Skeletal muscle tissue (tissue), 3 donors: ENCODE measurements at regions not wholly inside any gene's neighbourhood (a gene's known extent, or its start where the extent isn't known, plus 50 kb on each side); places are given as distances from the start of the nearest gene placed in this dataset.
"Not testable (repeated sequence)": the region's sequence is repeated elsewhere in the genome, so short reads cannot be mapped to it uniquely, and the experiment has no call there.

Source experiments
- H3K27ac ChIP-seq: one replicate; pipeline ENCODE4 v1.7.0; 2013; ENCODE audit warnings: mild to moderate bottlenecking, low read depth, low read length, inconsistent platforms
- H3K27me3 ChIP-seq, 3 donors: one replicate each; pipeline ENCODE4 v1.7.0; 2013; ENCODE audit warnings: low read length in 3 of 3; ENCODE audit not compliant: control insufficient read depth in 3 of 3, insufficient read depth in 3 of 3
- H3K36me3 ChIP-seq, 3 donors: one replicate each; pipeline ENCODE4 v1.7.0; 2013; ENCODE audit warnings: low read length in 3 of 3; ENCODE audit not compliant: control insufficient read depth in 3 of 3, insufficient read depth in 3 of 3
- H3K4me1 ChIP-seq, 3 donors: one replicate each; pipeline ENCODE4 v1.7.0; 2013; ENCODE audit warnings: low read length in 3 of 3, mild to moderate bottlenecking in 3 of 3; ENCODE audit not compliant: control insufficient read depth in 3 of 3, insufficient read depth in 3 of 3
- H3K4me3 ChIP-seq, 3 donors: one replicate each; pipeline ENCODE4 v1.7.0; 2013; ENCODE audit warnings: low read length in 3 of 3
- H3K9ac ChIP-seq, 3 donors: one replicate each; pipeline ENCODE4 v1.7.0; 2013; ENCODE audit warnings: low read length in 3 of 3, mild to moderate bottlenecking in 3 of 3, moderate library complexity in 2 of 3, low read depth in 1 of 3
- H3K9me3 ChIP-seq, 3 donors: one replicate each; pipeline ENCODE4 v1.7.0; 2013; ENCODE audit warnings: low read length in 3 of 3; ENCODE audit not compliant: control insufficient read depth in 3 of 3
- donor health status: Osteomylitis.

- Histone ChIP-seq H3K9me3 (no peaks in the 10 kb centered on the region), H3K9ac (no peak overlapping the region), H3K27ac (no peak overlapping the region), H3K36me3 (no peaks in the 10 kb centered on the region), H3K4me1 (no peaks in the 10 kb centered on the region), H3K27me3 (no peaks in the 10 kb centered on the region), H3K4me3 (no peak overlapping the region)
Measured at GRCh38 chr10:8149991-8150390, 95.5 kb downstream of the GATA3 start.

DNA sequence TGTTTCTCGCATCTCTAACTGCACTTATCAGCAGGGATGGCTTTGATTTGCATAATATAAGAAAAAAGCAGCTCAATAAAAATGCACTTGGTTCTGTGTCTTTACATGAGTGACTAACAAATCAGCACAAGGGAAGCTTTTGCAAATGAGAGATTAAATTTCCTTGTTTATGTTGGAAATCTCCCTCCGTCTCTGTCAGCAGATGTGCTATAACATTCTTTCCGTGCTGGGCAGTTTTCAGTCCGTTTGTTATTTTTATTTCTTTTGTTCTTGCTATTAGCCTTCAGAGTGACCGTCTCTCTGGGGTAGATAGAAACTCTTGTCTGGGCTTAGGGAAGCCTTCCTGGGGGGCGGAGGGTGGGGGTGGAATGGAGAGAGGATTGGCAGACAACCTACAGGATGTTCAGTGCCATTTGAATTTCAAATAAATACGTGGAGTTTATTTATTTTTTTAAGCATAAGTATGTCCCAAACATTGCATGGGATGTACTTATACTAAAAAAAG lies 96.0 kb downstream of the GATA3 start:
- H3K9ac ChIP-seq: no peak overlapping the region
- no peaks in the 10 kb centered on the region for H3K4me1 ChIP-seq
- no peaks in the 10 kb centered on the region for H3K27me3 ChIP-seq
- H3K36me3 ChIP-seq: no peaks in the 10 kb centered on the region
- H3K4me3 ChIP-seq: no peak overlapping the region
- no peak overlapping the region for H3K27ac ChIP-seq
- H3K9me3 ChIP-seq: no peaks in the 10 kb centered on the region

DNA sequence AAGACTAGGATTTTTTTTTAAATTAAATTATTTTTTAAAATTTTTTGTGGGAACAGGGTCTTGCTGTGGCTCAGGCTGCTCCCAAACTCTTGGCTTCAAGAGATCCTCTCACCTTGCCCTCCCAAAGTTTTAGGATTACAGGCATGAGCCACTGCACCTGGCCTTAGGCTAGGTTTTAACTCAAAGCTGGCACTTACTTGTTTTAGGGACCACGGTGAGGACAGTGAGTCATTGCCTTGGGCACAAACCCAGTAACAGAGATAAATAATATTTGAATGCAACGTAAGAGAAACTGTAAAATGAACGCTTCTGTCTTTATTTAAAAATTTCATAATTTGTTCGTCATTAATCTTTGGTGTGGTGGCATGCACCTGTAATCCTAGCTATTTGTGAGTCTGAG lies 96.6 kb downstream of the GATA3 start:
- no peak overlapping the region for H3K4me3 ChIP-seq
- no peak overlapping the region for H3K27ac ChIP-seq
- no peaks in the 10 kb centered on the region for H3K27me3 ChIP-seq
- H3K4me1 ChIP-seq: no peaks in the 10 kb centered on the region
- H3K36me3 ChIP-seq: no peaks in the 10 kb centered on the region
- no peak overlapping the region for H3K9ac ChIP-seq
- no peaks in the 10 kb centered on the region for H3K9me3 ChIP-seq

DNA sequence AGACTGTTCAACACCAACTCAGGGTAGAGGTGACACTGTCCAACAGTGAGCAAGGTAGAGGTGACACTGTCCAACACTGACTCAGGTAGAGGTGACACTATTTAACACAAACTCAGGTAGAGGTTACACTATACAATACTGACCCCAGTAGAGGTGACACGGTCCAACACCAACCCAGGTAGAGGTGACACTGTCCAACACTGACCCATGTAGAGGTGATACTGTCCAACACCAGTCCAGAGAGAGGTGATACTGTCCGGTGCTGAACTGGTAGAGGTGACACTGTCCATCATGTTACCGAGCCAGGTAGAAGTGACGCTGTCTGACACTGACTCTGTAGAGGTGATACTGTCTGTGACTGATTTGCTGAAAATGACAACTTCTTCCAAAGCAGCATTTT lies 102.4 kb downstream of the GATA3 start:
- Histone ChIP-seq H3K27ac (no peak overlapping the region), H3K4me3 (no peak overlapping the region), H3K9me3 (no peaks in the 10 kb centered on the region), H3K27me3 (no peaks in the 10 kb centered on the region), H3K4me1 (no peaks in the 10 kb centered on the region), H3K36me3 (no peaks in the 10 kb centered on the region), H3K9ac (no peak overlapping the region)

GRCh38 chr10:8158193-8159071 lies 103.9 kb downstream of the GATA3 start:
- no peak overlapping the region for H3K9ac ChIP-seq
- no peak overlapping the region for H3K4me3 ChIP-seq
- no peaks in the 10 kb centered on the region for H3K4me1 ChIP-seq
- no peak overlapping the region for H3K27ac ChIP-seq
- no peaks in the 10 kb centered on the region for H3K36me3 ChIP-seq
- no peaks in the 10 kb centered on the region for H3K27me3 ChIP-seq
- H3K9me3 ChIP-seq: no peaks in the 10 kb centered on the region

- H3K9me3 ChIP-seq: no peaks in the 10 kb centered on the region
- H3K4me1 ChIP-seq: no peaks in the 10 kb centered on the region
- no peak overlapping the region for H3K27ac ChIP-seq
- H3K4me3 ChIP-seq: no peak overlapping the region
- H3K27me3 ChIP-seq: no peaks in the 10 kb centered on the region
- H3K9ac ChIP-seq: no peak overlapping the region
- no peaks in the 10 kb centered on the region for H3K36me3 ChIP-seq
Measured at GRCh38 chr10:8159341-8160165, 105.1 kb downstream of the GATA3 start.

GRCh38 chr10:8163824-8164223 lies 109.3 kb downstream of the GATA3 start:
- H3K36me3 ChIP-seq: no peaks in the 10 kb centered on the region

GRCh38 chr10:8164640-8165039 lies 110.2 kb downstream of the GATA3 start:
- not testable (repeated sequence) for H3K27ac ChIP-seq, H3K27me3 ChIP-seq, H3K4me3 ChIP-seq, H3K9ac ChIP-seq, H3K4me1 ChIP-seq, H3K9me3 ChIP-seq, H3K36me3 ChIP-seq

More at GRCh38 chr10:8163824-8164223, 109.3 kb downstream of the GATA3 start:
- Histone ChIP-seq H3K27ac (no peak overlapping the region), H3K4me1 (no peaks in the 10 kb centered on the region), H3K9ac (no peak overlapping the region), H3K9me3 (no peaks in the 10 kb centered on the region), H3K27me3 (no peaks in the 10 kb centered on the region), H3K4me3 (no peak overlapping the region)

- Histone ChIP-seq H3K9ac (no peak overlapping the region), H3K9me3 (peaks cover 0 to 5% (median 0%) of the 10 kb centered on the region in 3 donors), H3K27ac (no peak overlapping the region), H3K36me3 (no peaks in the 10 kb centered on the region), H3K27me3 (no peaks in the 10 kb centered on the region), H3K4me1 (no peaks in the 10 kb centered on the region), H3K4me3 (no peak overlapping the region)
Measured at GRCh38 chr10:8168836-8169235, 114.3 kb downstream of the GATA3 start.

DNA sequence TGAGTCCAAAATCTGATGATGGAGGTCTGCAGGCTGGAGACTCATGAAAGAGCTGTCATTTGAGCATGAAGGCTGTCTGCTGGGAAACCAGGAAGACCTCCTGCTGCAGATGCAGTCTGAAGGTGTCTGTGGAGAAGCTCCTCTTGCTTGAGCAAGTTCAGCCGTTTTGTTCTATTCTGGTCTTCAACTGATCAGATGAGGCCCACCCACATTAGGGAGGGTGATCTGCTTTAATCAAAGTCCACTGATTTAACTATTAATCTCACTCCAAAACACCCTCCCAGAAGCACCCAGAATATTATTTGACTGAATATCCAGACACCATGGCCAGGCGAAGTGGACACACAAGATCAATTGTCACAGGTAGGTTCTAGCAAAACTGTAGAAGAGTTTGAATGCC lies 116.5 kb downstream of the GATA3 start:
- Histone ChIP-seq H3K27ac (no peak overlapping the region), H3K27me3 (no peaks in the 10 kb centered on the region), H3K36me3 (no peaks in the 10 kb centered on the region), H3K4me1 (no peaks in the 10 kb centered on the region), H3K9ac (no peak overlapping the region), H3K4me3 (no peak overlapping the region), H3K9me3 (peaks cover 0 to 5% (median 0%) of the 10 kb centered on the region in 3 donors)
